Endodermal cell (in vitro differentiated cells): ENCODE measurements at regions not wholly inside any gene's neighbourhood (a gene's known extent, or its start where the extent isn't known, plus 50 kb on each side); places are given as distances from the start of the nearest gene placed in this dataset.

Experiments
- DNase-seq: peaks from one replicate; pipeline ENCODE4 v3.0.0-alpha.2; 2017
- H3K27ac ChIP-seq: 2 replicates; pipeline ENCODE4 v1.5.1; 2013; ENCODE audit warnings: mild to moderate bottlenecking, low read depth, low read length, moderate library complexity
- H3K27me3 ChIP-seq: 2 replicates; pipeline ENCODE4 v1.6.1; 2013; ENCODE audit warnings: mild to moderate bottlenecking, low read length, moderate library complexity; ENCODE audit not compliant: insufficient read depth, control insufficient read depth, poor library complexity, severe bottlenecking
- H3K36me3 ChIP-seq: 2 replicates; pipeline ENCODE4 v1.7.0; 2013; ENCODE audit warnings: mild to moderate bottlenecking, low read length, moderate library complexity; ENCODE audit not compliant: control insufficient read depth, insufficient read depth
- H3K4me1 ChIP-seq: one replicate; pipeline ENCODE4 v1.7.0; 2013; ENCODE audit warnings: low read length; ENCODE audit not compliant: control insufficient read depth, insufficient read depth
- H3K4me3 ChIP-seq: 2 replicates; pipeline ENCODE4 v1.5.1; 2013; ENCODE audit warnings: mild to moderate bottlenecking, low read length, moderate library complexity
- H3K9ac ChIP-seq: 2 replicates; pipeline ENCODE4 v1.6.1; 2013; ENCODE audit warnings: mild to moderate bottlenecking, low read length, moderate library complexity; ENCODE audit not compliant: poor library complexity, severe bottlenecking; ENCODE audit errors: extremely low read depth
- H3K9me3 ChIP-seq: 2 replicates; pipeline ENCODE4 v1.6.1; 2013; ENCODE audit warnings: mild to moderate bottlenecking, low read length, moderate library complexity; ENCODE audit not compliant: control insufficient read depth
- H3K27ac Mint-ChIP-seq: 2 replicates; pipeline ENCODE4 v1.8.0; 2020; ENCODE audit warnings: mixed read lengths
- H3K27me3 Mint-ChIP-seq: 2 replicates; pipeline ENCODE4 v1.8.0; 2021; ENCODE audit warnings: mild to moderate bottlenecking, mixed read lengths; ENCODE audit not compliant: insufficient read depth
- H3K36me3 Mint-ChIP-seq: 2 replicates; pipeline ENCODE4 v1.8.0; 2020; ENCODE audit warnings: low read depth, mixed read lengths
- H3K4me1 Mint-ChIP-seq: 2 replicates; pipeline ENCODE4 v1.8.0; 2020; ENCODE audit warnings: mixed read lengths
- H3K4me3 Mint-ChIP-seq: 2 replicates; pipeline ENCODE4 v1.8.0; 2020; ENCODE audit warnings: mild to moderate bottlenecking, moderate library complexity, mixed read lengths
- H3K9me3 Mint-ChIP-seq: 2 replicates; pipeline ENCODE4 v1.8.0; 2020; ENCODE audit warnings: mild to moderate bottlenecking, mixed read lengths
- CTCF ChIP-seq: fragments of 200-600 bp; sonication (generic); conservative IDR thresholded peaks from 2 replicates; pipeline ENCODE4 v1.5.0; 2021; ENCODE audit warnings: antibody characterized with exemption, mild to moderate bottlenecking
- WGBS, 2 experiments: methylation state at CpG; one replicate each; pipeline versions ENCODE4 v1.1.5 to v1.1.7; 2013; ENCODE audit warnings: missing lambda C conversion rate in 2 of 2, mixed read lengths in 1 of 2; ENCODE audit not compliant: insufficient coverage in 1 of 2, insufficient read length in 1 of 2; 5-methylcytosine and 5-hydroxymethylcytosine counted together

- Histone ChIP-seq H3K4me1 (no peaks in the 10 kb centered on the region), H3K9ac (no peak overlapping the region), H3K4me3 (no peak overlapping the region), H3K9me3 (peaks cover 37% of the 10 kb centered on the region), H3K27ac (no peak overlapping the region), H3K36me3 (no peaks in the 10 kb centered on the region), H3K27me3 (no peaks in the 10 kb centered on the region)
- no peak for TF ChIP-seq CTCF
- H3K27ac Mint-ChIP-seq, result no peak overlapping the region
- no peak for DNase-seq
- peaks cover 15% of the 10 kb centered on the region for H3K27me3 Mint-ChIP-seq
- WGBS, 2 experiments, result 84% methylated on average over 2 of the region's 2 CpGs; no CpG with 5 or more reads in 1 of the 2 experiments
- H3K9me3 Mint-ChIP-seq, result peaks cover 42% of the 10 kb centered on the region
- H3K36me3 Mint-ChIP-seq, result peaks cover 5% of the 10 kb centered on the region
- H3K4me3 Mint-ChIP-seq, result no peak overlapping the region
- H3K4me1 Mint-ChIP-seq, result no peaks in the 10 kb centered on the region
These were observed 106.0 kb downstream of the C9orf50 start for GRCh38 chr9:129514891-129515290.

GRCh38 chr9:129514497-129514867 is 106.4 kb downstream of the C9orf50 start:
- H3K4me3 Mint-ChIP-seq, result no peak overlapping the region
- no peak for DNase-seq
- peaks cover 5% of the 10 kb centered on the region for H3K36me3 Mint-ChIP-seq
- Histone ChIP-seq H3K9ac (no peak overlapping the region), H3K4me1 (no peaks in the 10 kb centered on the region), H3K27me3 (no peaks in the 10 kb centered on the region), H3K4me3 (no peak overlapping the region), H3K27ac (no peak overlapping the region), H3K9me3 (peaks cover 40% of the 10 kb centered on the region), H3K36me3 (no peaks in the 10 kb centered on the region)
- WGBS, 2 experiments, result 78% methylated on average over 3 of the region's 3 CpGs; no CpG with 5 or more reads in 1 of the 2 experiments
- peaks cover 18% of the 10 kb centered on the region for H3K27me3 Mint-ChIP-seq
- H3K9me3 Mint-ChIP-seq, result peaks cover 44% of the 10 kb centered on the region
- no peaks in the 10 kb centered on the region for H3K4me1 Mint-ChIP-seq
- no peak for TF ChIP-seq CTCF
- H3K27ac Mint-ChIP-seq, result no peak overlapping the region

- Histone ChIP-seq H3K27ac (no peak overlapping the region), H3K36me3 (no peaks in the 10 kb centered on the region), H3K9me3 (peaks cover 42% of the 10 kb centered on the region), H3K9ac (no peak overlapping the region), H3K4me3 (no peak overlapping the region), H3K4me1 (no peaks in the 10 kb centered on the region), H3K27me3 (no peaks in the 10 kb centered on the region)
- Mint-ChIP-seq H3K4me3 (no peak overlapping the region), H3K4me1 (no peaks in the 10 kb centered on the region), H3K27me3 (peaks cover 19% of the 10 kb centered on the region), H3K9me3 (peaks cover 46% of the 10 kb centered on the region), H3K36me3 (peaks cover 5% of the 10 kb centered on the region), H3K27ac (no peak overlapping the region)
- WGBS, 2 experiments, result 72 to 89% methylated on average over 4 to 7 of the region's 7 CpGs
- DNase-seq, result no peak
- TF ChIP-seq CTCF, result no peak
These were observed 106.9 kb downstream of the C9orf50 start for GRCh38 chr9:129513856-129514496.
